OCI-LY1 (cell line): ENCODE measurements at regions not wholly inside any gene's neighbourhood (a gene's known extent, or its start where the extent isn't known, plus 50 kb on each side); places are given as distances from the start of the nearest gene placed in this dataset.

Experiments used
- CTCF ChIP-seq: fragments of 200-600 bp; sonication (generic), shearing (Covaris generic); IDR thresholded peaks from 2 replicates; pipeline ENCODE4 v1.5.1; 2017; ENCODE audit warnings: mild to moderate bottlenecking, antibody characterized with exemption, low read length, moderate library complexity, mixed read lengths
- EZH2 ChIP-seq: fragments of 200-600 bp; sonication (generic), shearing (Covaris generic); IDR thresholded peaks from 2 replicates; pipeline ENCODE4 v1.8.0; 2017; ENCODE audit warnings: borderline replicate concordance, mixed run types, mild to moderate bottlenecking, antibody characterized with exemption, low read length, moderate library complexity, mixed read lengths

DNA sequence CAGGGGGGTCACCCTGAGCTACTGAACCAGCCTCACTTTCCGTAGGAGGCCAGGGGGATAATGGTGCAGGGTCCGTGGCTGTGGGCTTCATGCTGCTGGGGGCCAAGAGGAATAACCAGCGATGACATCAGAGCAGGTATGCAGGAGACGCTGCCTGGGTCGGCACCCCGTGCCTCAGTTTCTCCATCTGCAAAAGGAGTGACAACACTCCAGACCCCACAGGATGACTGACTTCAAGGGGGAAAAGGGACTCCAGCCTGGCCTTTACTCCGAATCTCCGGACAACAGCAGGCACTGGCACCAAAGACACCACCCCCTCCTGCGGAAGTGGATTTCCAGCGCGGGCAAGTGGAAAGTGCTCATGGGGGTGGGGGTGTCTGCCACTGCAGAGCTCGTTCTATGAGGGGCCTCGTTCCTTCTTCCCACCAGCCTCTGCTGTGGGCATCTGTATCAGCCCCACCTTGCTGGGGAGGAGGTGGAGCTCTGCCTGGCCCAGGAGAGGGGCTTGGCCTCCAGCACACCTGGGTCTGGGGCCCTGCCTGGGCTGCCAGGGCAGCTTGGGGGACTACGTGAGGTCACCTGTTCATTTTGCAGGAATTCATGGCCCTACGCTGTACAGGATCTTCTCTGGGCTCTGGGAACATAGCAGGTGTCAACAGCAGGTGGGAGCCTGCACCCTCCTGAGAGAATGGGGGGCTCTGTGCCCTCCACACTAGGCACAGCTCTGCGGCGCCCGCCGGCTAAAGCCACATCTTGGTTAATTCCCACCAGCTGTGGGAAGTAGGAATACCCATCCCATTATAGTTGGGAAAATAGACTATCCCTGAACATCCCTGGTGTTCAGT is 216.6 kb upstream of the C14orf180 start:
- no peak for TF ChIP-seq CTCF
- TF ChIP-seq EZH2: no peak
